Activated CD8-positive, alpha-beta memory T cell treated with anti-CD3 and anti-CD28 coated beads, Interleukin-2, amount 50 U/mL, for 1 hour (primary cell): ENCODE measurements at regions not wholly inside any gene's neighbourhood (a gene's known extent, or its start where the extent isn't known, plus 50 kb on each side); places are given as distances from the start of the nearest gene placed in this dataset.

Experiments
- DNase-seq: peaks from one replicate; pipeline ENCODE4 v3.0.0-alpha.2; 2020; ENCODE audit errors: extremely low read depth

DNA sequence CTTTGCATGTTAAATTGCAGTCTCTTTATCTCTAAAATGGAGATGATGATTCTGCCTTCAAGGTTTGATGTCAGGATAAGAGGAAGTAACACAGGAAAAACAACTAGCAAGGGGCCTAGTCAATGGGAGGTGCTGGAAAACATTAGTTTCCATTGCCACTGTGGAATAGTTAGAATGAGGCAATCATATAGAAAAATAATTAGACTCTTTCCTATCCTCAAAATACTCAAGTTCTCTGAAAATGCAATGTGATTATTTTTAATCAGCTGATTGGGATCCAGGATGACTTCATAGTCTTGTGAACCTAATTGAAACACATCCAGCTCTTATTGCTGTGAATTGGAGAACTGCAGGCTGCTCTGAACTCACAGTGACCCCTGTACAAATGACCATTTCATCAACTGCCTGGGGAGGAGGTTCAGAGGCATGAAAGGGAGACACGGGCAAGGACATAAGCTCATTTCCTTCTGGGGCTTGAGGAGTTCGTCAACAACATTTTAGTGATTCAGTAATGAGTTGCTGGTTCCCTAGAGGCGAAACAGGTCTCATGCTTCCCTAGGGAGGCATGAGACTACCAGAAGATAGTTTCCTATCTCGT is 422.5 kb downstream of the LPIN1 start:
- DNase-seq = no peak

DNA sequence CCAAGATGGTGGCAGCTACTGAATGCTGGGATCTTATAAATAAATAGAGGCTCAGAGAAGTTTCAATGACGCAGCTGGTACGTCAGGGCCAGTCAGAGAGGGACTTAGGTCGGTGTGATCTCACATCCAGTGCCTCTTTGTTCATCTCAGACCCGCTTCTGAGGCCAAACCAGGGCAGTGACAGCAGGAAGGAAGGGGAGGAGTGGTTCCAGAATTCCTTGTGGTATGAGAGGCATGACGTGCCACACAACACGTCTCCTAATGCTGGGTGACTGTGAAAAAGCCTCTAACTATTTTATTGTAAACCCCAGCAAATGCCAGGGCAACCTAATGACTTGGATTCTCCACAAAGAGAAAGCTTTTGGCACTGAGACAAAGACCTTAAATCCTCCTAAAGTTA is 423.3 kb downstream of the LPIN1 start:
- no peak for DNase-seq

DNA sequence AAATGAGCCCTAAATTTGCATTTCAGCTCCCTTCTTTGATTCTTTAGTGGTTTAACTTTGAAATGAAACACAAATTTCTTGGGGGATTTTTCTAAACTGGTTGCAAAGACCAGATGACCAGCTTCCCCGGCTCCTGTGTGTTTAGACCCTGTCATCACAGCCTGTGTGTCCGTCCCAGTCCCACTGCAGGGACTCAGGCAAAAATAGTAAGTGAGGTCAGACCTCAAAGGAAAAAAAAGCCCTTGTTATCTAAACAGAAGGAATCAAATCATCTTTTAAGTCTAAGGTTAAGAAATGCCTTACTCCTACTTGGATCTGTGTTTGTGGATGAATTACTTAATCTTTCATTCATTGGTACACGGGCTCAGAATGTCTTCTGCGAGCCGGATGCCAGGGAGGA is 423.7 kb downstream of the LPIN1 start:
- no peak for DNase-seq

DNA sequence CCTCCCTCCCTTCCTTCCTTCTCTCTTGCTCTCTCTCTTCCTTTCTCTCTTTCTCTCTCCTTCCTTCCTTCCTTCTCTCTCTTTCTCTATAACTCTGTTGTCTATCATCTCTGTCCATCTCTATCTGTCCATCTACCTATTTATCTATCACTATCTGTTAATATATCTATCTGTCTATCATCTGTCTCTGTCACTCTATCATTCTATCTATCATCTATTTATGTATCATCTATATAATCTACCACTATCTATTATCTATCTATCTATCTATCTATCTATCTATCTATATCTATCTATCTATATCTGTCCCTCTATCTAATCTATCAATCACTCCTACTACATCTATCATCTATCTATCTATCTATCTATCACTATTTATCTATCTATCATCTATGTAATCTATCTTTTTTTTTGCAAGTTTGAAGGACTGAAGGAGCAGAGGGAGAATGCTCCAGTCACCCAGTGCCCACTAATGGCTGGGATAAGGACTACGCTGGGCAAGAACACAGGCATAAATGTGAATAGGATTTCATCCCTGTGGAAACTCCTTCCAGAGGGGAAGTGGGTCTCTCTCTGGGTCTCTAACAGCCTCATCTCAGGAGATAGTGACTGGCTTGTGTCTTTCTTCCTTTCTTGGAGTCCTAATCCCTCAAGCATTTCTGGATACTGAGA is 427.0 kb downstream of the LPIN1 start:
- DNase-seq = no peak

DNA sequence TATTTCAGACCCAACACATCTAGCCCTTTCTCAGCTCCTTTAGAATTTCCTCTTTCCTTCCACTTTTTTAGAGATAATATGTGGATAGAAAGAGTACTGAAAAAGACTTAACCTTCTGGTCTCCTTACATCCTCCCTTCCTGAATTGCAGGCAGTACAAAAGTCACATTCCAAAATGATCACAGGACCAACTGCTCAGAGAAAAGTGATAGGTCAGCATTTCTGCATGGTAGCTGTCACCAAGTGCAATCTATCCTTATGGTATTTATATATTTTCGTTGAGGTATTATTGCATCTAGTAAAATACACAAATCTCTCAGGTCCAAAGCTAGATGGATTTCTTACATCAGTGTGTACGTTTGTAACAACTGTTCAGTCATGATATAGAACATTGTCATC is 427.5 kb downstream of the LPIN1 start:
- no peak for DNase-seq

DNA sequence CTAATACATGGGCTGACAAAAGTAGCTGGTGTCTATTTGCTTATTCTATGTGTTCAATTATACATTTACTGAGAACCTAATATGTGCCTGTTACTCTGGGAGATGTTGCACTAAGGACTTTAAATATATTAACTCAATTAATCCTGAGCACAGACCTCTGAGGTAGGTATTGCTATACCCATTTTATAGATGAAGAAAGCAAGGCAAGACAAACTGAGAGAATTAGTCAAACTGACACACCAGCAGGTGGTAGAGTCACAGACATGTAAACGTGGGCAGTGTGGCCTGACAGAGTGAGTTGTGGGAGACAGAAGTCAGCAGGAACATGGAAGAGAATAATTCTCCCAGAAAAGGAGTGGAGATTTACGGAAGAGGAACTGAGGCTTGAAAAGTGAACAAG is 428.9 kb downstream of the LPIN1 start:
- no peak for DNase-seq

DNA sequence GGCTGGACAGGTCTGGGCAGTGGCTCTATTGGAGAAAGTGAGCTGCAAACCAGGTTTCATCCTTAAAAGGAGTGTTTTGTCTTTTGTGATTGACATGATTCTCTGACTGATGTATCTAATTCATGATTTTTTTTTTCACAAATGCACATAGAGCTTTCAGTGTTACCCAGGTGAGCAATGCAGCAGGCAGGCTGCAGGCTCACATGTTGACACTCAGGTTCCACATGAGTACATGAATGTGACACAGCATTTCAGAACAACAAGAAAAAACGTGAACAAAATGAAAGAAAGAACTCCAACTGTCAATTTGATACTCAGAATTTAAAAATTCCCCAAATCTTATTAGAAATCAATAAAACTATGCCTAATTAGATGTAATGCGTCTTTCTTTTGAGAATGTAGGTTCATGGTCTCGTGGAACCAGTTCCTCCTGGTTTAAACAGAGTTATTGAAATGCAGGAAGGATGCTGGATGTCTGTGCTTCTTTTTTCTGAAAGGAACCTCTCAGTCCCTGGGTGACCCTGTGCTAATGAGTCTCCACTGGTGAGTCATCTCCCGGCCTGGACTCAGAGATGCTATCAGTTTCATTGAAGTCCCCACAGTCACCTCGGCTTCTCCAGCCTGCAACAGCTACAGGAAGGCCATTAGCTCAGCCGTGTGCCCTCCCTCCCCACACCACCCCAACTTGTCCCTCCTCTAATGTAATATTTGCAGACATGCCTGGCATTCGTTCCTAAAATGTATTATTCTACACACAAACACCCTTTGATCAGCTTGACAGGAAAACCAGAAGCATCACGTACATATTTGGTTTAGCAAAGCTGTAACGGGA is 430.4 kb downstream of the LPIN1 start:
- DNase-seq = no peak

DNA sequence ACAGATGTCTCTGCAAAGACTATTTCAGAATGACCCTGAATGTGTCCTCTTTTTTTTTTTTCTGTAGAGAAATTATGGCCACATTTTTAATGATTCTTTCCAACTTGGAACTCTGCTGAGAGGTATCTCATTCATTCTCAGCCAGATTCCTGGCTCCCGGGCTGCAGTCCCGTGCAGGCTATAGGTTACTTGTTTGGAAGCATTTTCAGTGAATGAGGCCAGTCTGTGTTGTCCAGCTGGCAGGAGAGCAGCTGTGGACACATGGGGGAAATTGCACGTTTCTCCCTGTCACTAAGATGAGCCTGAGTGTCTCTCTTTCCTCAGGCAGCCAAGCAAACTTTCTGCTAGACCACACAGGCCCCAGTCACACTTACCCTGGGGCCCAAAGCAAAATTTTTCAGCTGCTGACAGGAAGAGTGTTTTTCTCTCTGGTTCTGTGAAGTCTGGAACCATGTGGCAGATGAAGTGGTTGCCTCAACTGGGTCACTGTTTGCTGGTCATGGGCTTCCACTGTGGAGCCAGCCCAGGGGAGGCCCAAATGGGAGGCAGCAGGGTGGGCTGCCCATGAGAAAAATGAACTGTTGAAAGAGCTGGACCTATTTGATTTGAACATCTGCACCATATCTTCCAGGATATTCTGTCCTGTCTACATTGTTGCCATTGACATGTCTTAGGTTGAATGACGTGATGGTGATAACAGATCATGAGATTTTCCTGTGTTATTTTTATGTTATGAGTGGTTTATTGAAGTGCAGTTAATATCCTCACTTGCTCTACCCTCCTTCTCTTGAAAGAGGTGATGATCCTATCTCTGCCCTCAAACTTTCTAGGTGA is 431.2 kb downstream of the LPIN1 start:
- DNase-seq = no peak

DNA sequence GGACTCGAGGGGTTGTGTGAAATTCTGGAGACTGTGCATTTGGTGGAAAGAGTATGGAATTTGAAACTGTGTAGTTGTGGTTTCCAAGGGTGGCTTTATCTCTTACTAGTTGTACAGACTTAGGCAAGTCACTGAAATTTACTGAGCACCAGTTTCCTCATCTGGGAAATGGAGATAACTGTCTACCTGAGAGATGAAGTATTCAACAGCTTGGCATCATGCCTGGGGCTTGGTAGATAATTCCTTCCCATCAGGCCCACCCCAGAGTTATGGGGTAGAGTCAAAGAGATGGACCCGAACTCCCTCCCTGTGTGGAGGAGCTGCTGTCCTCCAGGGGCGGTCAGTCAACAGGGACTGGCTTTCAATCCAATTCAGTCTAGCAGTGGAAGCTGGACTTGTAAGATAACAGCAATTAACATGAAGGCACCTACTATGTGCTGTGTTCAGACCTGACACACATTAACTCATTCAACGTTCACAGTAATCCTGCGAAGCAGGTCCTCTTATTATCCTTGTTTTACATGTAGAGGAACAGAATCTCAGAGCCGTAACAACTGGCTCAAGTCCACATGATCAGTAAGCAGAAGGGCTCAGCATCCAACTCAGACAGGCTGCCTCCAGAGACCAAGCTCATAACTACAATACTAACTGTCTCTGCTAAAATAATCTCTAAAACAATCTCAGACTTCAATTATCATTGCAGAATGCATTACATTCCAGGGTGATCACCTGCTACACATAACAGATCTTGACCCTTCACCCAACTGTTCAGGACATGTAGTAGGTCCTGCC is 432.1 kb downstream of the LPIN1 start:
- DNase-seq = no peak

DNA sequence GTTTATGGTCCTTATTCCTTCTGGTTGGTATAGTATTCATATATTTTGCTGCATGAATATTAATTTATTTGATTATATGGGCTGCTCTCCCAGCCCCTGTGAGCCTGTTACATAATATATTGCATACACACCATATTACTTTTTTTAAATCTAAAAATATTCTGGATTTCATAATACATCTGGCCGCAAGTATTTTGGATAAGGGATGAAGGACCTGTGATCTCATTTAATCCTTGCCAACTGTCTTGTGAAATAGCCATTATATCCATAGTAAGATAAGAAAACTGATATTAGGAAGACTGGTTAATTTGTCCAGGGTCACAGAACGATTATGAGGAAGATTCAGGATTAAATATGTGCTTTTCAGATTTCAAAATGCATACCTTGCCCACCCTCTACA is 433.6 kb downstream of the LPIN1 start:
- DNase-seq = no peak

DNA sequence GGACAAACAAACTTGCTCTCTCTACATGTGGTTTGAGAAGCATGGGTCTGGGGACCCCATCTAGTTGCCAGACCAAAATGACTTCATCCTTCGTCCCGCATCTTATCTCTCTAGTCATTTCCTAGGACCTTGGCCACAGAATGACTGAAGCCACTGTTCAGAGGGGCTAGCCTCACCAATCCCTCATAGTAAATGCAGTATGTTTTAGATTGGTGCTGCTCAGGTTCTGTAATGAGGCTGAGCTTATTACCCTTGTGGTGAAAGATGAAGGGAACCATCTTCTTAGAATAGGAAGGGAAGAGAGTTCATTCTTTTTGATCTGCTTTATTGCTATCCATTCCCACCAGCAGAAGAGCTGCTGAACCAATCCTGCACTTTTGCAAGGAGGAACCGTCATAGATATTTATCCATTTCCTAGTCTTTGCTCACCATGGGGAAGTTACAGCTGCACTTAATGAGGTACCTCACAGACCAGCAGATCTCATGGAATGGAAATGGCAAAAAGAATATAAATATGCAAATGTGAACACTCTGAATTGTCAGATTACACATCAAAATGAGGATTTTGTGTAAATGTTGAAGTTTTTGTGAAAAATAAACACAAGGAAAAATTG is 436.7 kb downstream of the LPIN1 start:
- no peak for DNase-seq

DNA sequence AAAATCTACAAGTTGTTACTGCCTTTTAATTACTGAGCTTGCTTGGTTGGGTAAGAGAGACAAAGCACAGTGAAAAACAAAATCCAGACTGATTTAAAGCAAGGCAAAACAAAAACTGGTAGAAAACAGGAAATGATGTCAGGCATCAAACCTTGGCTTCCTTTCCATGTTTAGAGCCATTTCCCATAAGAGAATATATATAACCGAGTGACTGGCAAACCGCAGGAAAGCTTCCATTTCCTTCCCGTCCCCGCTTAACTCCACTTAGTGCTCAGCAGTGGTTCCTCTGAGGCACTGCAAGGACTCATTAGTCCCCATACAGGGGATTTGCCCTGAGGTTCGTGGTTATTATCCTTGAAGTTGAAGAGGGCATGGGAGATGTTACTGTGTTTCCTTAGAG is 446.3 kb downstream of the LPIN1 start:
- DNase-seq = no peak

DNA sequence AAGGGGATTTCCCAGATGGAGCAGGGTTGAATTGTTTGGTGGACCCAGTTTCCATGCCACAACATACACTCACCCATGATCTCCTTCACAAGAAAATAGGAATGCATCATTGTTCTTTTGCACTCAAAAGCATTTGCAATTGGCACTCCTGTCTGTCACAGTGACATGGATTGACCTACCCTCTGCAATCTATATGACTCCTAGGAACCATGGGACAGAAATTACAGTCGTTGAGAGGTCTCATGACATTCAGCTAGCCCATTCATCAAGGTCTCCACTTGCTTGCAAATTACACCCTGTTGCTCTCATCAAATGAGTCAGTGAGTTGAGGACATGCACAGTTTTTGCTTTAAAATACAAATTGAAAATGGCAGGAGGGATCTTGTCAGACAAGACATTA is 448.5 kb downstream of the LPIN1 start:
- DNase-seq = no peak

DNA sequence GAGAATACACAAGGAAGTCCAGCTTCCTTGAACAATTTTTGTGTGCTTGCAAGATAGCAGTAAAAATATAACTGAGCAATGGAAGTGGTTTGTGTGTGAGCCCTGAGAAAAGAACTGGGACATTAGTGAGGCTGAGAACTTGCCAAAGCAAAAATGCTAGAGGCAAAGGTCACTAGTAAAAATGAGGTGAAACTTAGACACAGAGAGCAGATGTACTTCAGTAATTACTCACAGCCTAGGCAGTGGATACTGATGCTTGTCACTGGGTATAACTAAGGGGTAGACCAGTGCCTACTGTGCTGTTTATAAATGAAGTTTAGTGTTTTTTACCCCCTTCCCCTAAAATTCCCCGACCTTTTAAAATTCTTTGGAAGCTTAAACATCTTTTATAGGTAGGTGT is 450.1 kb downstream of the LPIN1 start:
- DNase-seq = no peak

DNA sequence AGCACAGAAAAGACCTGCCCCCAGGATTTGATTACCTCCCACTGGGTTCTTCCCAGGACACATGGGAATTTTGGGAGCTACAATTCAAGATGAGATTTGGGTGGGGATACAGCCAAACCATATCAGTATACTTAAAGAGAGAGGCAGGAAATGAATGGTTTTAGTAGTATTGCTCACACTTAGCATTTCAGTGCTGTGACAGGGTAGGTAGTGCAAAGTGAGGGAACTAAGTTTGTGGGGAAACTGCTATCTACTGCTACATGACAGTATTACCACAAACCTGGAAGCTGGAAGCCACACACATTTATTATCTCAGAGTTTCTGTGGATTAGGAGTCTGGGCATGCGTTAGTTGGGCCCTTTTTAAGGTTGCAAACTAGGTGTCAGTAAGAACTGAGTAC is 450.7 kb downstream of the LPIN1 start:
- DNase-seq = no peak

DNA sequence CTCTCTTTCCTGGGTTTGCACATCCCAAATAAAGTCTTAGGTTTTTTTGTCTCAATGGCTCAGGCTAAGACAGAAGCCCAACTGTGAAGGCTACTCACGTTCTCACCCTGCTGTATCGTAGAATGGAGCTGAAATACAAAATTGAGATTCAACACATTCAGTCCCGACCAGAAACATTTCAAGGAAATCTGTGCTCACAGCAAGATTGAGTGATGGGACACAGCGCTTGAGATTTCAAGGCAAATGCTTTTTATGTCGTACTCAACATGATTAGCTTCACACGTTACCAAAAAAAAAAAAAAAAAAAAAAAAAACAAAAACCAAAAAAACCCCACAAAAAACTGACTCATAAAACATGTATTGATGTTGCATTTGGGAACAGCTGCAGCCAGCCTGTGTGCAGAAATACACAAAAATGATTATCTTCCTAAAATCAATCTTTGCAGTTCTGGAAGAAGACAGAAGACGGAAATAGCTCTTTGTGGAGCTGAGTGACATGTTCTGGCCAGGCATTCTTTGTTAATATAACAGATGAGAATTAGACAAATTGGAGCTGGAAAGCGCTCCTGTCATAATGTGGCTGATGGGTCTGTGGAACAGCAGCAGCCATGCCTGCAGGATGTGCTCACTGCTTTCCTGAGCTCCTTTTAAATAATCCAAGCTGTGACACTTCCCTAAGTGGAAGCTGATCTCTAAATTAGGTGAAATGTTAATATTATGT is 453.2 kb downstream of the LPIN1 start:
- no peak for DNase-seq

DNA sequence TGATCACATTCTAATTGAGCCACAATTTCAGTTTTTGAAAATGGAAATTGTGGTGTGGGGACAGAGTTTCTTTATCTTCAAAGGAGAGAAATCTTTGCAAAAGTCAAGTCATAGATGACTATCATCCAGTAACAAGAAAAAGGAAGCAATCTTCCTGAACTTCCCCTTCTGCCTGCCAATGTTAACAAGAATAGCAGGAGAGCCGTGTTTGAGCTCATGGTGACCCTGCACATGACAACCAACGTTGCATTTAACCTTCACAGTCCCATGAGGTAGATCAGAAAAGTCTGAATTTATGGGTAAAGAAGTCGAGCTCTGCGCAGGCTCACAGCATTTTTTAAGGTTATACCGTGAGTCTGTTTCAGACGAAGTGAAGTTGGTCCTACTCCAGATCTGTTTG is 454.9 kb downstream of the LPIN1 start:
- DNase-seq = no peak

DNA sequence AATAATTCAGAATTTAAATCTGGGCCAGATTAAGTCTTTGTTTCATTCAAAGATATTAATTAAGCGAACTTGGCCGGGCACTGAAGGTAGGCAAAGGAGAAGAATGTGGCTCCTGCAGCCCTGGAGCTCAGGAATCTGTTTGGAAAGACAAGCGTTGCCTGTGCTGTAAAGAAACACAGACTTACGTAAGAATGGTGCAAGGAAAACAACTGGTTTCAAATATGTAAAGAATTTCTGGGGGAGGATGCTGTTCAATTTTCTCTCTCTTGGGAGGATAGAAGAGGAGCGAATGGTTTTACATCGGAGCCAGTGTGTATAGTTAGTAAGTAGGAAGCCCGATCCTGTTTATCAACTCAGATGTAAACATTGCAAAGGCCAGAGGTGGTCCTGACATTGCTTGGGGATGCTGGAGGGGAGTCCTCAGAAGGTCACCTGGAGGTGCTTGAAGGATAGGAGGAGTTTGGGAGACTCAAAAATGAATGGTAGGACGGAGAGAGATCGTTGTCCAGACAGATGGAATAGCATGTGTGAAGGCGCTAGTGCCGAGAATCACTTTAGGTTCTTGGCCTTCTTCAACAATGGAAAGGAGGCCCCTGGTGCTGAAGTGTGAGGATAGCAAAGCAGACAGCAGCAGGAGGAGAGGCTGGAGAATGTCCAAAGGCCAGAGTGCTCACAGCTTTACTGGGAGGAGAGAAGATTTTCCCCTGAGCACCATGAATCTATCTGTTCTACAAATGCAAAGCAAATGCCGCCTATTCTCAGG is 456.1 kb downstream of the LPIN1 start:
- DNase-seq = no peak

DNA sequence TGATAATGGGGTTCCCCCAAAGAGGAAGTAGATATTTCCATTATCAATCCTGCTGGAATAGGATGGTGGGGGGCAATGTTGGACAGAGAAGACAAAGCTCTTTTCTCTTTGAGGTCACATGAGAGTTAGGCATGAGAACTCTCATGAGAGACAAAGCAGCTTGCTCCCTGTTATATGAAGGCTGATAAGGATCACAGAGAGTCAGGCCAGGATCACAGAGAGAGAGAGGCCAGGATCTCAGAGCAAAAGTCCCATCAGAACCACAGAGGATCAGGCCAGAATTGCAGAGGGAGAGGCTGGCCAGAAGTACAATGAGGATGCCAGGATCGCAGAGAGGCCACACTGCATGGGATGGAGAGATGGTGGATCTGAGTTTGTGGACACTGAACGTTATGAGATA is 457.1 kb downstream of the LPIN1 start:
- no peak for DNase-seq

DNA sequence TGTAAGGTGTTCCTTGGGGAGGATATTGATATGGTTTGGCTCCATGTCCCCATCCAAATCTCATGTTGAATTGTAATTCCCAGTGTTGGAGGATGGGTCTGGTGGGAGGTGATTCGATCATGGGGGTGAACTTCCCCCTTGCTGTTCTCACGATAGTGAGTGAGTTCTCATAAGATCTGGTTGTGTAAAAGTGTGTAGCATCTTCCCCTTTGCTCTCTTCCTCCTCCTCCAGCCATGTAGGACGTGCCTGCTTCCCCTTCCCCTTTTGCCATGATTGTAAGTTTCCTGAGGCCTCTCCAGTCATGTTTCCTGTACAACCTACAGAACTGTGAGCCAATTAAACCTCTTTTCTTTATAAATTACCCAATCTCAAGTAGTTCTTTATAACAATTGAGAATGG is 458.7 kb downstream of the LPIN1 start:
- no peak for DNase-seq
